GM12892 (cell line): ENCODE measurements at regions not wholly inside any gene's neighbourhood (a gene's known extent, or its start where the extent isn't known, plus 50 kb on each side); places are given as distances from the start of the nearest gene placed in this dataset.
"Not testable (repeated sequence)": the region's sequence is repeated elsewhere in the genome, so short reads cannot be mapped to it uniquely, and the experiment has no call there.

Experiments
- POLR2A ChIP-seq: IDR thresholded peaks from 2 replicates; pipeline ENCODE4 v1.6.1; 2011; ENCODE audit warnings: low read depth, low read length, control low read depth
- POLR2AphosphoS5 ChIP-seq: IDR thresholded peaks from 2 replicates; pipeline ENCODE4 v1.6.1; 2011; ENCODE audit warnings: low read depth, low read length, control low read depth
- TAF1 ChIP-seq: IDR thresholded peaks from 2 replicates; pipeline ENCODE4 v1.6.1; 2011; ENCODE audit warnings: low read depth, mild to moderate bottlenecking, control low read depth, low read length, borderline replicate concordance

GRCh38 chr6:73925703-73926102, 229.7 kb downstream of the CD109 start:
- not testable (repeated sequence) for TF ChIP-seq POLR2A, TAF1, POLR2AphosphoS5
